HG02763 (cell line): ENCODE measurements at regions not wholly inside any gene's neighbourhood (a gene's known extent, or its start where the extent isn't known, plus 50 kb on each side); places are given as distances from the start of the nearest gene placed in this dataset.

ENCODE experiments used
- ATAC-seq: cut with Tn5 transposase; IDR thresholded peaks from one replicate; pipeline ENCODE4 v1.9.1; 2021; ENCODE audit warnings: mild to moderate bottlenecking, moderate library complexity; ENCODE audit not compliant: unreplicated experiment

DNA sequence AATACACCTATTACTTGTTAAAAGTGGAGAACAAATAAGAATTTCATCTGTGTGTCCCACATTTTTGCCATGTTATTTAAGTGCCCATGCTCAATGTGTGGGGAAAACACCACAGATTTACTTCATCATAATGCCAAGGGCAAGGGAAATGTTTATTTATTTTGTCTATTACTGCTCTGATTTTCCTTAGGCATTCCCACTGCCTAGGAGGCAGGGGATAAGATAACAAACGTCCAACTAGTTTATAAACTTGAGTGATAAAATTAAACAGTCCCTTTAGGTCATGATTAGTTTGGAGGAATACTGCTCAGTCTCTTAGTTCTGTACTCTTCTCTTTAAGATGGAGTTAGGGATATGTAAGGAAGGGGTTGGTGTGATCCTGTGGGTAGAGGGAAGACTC lies 598.4 kb upstream of the MARCKS start:
- no peak for ATAC-seq

DNA sequence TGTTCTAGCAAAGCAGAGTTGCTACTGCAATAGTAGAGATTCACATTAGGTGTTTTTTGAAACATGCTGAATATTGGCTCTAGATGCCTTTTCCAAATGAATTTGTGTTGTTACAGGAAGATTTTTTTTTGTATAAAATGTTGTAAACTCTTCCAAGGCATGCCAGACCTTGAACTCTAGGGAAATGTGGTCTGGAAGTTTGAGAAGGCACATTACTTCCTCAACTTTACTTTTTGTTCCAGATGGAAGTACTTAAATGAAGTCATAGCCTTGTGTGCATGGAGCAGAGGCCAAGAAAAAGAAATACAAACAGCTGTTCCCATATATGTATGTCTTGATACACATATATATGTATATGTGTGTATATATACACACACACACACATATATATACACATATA lies 585.7 kb upstream of the MARCKS start:
- ATAC-seq: no peak

DNA sequence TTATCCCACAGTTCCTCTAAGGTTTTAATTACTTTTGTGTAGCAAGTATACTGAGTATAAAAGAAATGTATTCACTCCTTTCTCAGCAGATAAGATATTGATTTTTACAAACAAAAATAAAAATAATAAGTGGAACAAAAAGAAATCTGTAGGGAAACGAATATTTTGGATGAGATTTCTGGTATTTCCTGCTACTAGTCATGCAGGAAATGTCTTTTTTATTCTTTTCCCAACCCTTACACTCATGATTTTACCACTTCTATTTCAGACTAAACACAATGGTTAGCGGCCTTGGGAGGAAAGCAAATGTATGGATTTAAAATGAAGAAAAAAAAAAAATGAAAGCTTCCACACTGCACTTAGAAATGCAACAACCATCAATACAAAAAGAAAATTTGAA lies 580.5 kb upstream of the MARCKS start:
- no peak for ATAC-seq

DNA sequence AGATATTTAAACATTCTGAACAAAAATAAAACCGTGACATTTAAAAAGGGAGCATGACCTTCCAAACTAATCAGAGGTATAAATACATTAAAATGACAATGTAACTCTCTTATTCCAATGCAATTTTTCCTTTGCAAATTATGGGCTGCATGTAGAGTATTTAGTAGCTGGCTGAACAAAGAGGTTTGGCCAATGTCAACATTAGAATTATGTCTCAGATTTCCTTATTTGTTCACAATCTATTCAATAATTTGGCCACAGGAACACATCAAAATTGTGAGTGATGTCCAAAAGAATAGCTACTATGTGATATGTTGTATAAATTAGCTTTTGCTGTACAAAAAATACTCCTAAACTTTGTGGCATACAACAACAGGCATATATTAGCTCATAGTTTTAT lies 580.0 kb upstream of the MARCKS start:
- no peak for ATAC-seq

DNA sequence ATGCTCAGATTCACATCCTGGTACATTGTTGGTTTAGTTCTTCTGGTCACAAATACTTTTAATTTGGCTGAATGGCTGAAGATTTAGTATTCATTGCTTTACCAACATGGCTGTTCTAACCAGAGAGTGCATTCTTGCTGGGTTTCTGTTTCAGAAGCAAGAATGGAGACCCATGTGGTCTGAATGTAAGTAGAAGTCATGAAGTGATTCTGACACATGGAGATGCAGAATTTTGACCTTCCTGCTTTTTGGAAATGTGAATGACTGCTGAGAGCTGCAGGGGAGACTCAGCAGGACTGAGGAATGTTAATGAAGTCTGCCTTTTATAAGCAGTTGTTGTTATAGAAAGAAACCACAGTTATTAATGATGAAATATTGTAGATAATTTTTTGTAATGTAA lies 576.1 kb upstream of the MARCKS start:
- ATAC-seq: no peak

DNA sequence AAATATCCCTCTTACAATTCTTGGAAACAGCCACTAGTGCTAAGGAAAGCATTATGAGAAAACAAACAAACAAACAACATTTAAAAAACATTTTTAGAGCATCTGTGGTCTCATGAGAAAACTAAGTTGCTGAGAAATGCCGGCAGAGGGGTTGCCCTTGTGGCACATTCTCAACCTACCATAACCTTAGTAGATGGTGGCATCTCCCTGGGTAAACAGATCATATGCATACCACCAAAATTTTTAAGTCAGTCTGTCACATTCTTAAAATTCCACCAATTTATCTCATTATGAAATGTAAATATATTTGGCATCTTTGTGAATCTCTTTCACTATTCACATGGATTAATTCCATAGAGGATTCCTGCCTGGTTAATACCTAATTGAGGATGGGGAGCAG lies 575.7 kb upstream of the MARCKS start:
- ATAC-seq: no peak

DNA sequence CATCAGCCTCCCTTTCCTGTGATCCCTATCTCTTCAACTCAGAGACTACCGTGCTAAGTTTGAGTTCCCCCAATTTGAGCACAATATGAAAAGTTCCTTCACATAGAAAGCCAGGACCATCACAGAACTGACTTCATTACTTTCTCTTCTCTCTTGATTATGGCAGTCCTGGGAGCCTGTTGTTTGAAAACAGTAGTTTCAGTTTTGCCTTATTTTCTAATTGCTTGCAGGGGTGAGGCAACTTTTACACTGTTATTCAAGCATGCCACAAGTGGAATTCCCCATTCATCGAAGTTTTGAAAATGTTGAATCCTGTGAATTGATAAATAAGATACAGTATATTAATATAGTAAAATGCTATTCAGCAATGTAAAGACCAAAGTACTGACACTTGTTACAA lies 569.7 kb upstream of the MARCKS start:
- peak; percentile 60 for ATAC-seq

DNA sequence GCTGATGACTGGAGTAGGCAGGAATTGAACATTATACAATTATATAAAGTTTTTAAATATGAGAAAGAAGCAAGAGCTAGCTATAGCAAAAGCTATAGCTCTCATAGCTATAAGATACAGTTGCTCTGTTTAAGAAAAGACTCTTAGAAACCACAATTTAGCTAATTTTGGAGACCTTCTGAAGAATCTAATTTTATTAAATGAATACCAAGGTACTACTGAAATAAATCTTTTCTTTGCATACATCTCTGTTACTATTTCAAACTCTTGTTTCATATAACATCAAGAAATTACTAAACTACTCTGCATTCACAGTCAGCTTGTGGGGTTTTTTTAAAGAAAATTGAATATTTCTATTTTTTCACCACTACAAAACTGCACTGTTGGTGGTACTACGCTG lies 568.7 kb upstream of the MARCKS start:
- ATAC-seq: no peak

DNA sequence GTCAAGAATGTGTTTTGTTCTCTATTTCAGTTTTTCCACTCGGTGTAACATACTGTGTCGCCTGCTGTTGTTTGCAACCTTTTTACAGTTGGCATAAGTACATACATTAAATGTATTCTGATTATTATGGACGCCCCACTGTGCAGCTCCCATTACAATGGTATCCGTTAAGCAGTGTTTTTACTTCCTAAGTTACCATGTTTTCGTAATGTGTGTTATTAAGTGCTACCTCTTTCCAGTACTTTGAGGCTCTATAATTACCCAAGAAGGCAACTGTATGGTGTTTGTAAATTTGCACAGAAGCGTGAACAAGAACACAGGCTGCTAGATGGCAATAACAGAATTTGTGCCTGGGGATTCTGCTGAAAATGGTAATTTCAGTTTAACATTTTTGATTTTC lies 568.0 kb upstream of the MARCKS start:
- ATAC-seq: no peak

DNA sequence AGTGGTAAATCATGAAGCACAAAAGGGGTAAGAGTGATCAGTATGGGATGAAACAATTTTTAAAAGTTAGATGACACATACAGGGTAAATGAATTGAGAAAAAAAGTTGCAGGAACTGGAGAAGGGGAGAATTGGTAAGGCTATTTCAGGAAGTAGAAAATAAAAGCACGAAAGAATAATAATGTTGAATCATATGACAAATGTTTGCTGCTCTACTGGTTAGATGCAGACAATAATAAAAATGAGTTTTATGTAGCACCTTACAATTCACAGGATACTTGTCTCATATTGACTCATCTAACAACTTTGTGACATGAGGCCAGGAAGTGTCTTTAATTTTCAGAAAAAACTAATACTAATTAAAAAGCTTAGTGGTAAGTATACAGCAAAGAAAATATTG lies 566.5 kb upstream of the MARCKS start:
- no peak for ATAC-seq

DNA sequence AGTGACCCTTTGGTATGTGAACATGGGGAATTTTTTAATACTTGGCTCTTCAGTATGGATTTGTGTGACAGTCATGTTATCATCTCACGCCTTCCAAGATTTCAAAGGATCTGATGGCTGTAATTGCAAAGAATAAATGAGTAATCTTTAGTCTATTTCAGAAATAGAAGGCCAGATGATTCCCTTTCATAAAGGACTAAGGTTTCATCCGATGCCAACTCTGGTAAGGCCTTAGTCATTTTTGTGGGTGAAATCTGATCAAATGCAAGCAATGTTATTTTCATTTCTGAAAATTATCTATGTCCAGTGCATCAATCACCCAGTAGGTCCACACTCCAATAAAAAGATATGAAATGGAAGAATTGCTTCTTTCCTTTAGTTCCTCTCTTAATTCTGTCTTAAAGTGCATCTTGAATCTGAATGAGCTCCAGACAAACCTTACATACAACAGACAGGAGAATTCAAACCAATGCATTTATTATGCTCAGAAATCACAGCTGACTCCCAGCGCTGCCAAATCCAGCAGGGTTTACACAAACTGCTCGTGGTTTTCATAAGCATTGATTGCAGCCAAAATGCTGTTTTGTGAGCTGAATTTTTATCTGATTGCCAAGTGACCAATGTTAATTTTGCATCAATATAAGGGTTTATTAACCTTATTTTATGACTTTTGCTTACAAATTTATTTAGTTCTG lies 565.2 kb upstream of the MARCKS start:
- no peak for ATAC-seq

DNA sequence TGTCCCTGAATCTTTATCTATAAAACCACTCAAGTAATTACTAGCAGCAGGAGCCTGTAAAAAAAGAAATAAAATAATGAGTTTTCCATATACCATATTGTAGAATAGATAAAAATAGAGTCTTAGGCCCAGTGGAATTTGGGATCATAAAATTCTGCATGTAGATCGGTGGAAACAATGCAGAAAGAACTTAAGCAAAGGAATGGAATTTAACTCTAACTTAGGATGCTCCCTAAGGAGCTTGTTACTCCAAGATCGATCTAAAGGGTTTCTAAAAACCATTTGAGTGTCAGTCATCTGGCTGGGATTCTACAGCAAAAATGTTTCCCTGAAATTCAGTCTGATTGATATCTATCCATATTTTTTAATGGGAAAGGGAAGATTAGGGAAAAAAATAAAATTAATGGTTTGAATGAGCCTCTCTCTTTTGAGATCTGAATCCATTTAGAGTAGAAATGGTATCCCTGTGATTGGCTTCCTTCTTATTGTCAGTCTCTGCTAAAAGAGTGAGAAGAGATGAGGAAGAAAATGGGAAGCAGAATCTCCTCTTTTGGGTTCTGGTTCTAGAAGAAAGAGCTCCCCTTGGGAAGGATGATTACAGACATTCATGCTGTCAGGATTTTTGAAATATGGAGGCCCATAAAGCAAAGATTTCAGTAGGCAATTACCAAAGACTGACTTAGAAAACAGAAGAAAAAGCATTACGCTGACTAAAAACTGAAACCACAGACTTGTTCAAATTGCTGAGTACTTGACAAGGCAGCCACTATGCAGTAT lies 564.3 kb upstream of the MARCKS start:
- ATAC-seq: no peak

DNA sequence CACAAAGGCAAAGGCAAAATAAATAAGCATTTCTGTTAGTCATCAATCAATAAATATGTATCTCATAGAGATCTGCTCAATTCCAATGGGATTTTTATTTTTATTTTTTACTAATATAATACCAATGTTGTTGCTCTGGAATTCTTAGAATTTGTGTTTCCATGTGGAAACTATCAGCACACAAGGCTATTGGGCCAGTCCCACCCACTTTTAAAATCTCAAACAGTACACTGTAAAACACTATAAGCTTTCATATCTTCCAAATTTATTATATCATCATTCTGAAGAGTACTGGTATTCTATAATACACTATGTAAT lies 563.8 kb upstream of the MARCKS start:
- no peak for ATAC-seq

DNA sequence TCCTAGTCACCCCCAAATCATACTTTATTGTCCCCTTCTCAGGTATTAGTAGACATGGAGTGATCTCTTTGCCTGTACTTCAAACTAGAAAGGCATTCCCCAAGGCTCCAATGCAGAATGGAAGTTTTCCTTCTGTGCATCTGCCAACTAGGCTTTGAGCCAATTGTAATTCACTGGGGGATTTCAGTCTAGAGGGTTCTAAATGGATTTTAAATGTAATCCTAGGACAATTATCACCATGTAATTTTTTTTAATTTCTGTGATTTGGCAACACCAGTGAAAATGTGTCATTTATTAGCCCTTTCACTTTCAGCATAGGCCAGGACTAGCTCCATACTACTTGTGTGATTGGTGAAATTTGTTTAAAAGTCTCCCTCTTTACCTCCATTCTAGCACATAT lies 557.6 kb upstream of the MARCKS start:
- ATAC-seq: no peak

DNA sequence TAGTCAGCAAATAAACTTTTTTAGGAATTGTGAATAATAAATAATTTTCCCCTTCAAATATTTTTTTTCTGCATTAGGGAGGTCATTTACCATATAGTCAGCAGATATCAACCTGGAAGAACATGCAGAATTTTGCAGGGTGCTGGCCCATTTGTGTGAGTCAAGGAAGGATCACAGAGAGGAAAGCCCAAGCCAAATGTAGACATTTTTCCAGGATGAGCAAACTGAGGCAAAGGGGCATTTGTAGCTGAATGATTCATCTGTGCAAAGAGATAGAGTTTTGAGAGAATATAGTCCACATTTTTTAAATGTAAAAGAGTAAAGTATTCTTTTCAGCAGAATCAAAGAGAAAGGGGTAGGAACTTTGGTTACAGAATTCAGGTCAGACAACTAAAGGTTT lies 555.5 kb upstream of the MARCKS start:
- ATAC-seq: no peak

DNA sequence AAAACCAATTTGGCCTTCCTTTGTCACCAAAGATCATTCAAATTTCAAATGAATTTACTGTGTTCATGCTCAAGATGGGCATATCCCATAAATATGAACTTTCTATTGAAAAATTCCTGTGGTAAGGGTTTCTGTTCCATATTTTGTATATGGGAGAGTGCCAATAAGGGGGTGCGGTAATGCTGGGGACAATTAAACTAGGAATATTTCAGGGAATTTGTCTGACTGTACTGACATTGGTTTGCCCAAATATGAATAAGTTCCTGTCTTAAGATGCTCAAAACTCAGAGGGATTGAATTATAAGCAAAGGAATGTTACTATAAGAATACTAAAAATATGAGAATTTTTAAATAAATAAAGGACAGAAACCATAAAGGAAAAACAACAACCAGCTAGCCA lies 553.0 kb upstream of the MARCKS start:
- no peak for ATAC-seq

DNA sequence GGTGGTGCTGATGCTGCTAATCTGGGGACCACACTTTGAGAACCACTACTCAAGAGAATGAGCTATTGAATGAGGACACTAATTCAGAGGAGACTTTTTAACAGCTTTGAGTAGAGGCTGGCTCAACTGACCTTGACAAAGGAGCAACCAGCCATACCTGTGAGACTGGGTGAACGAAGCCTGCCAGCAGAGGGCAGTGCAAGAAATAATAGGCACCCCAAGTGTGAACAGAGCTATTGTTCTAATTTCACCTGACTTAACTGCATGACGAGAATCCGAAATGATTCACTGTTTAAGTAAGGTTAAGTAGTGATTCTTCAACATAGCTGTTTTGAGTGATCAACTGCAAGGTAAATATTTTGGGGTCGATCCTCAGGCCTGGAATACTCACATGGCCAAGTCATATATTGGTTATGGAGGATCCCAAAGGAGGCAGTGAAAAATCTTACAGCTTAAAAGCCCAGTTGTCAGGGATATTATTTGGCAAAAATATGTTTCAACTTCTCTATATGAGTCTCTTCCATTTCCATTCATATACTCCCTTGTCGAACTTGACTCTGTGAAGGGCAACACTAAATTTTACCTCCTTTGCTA lies 550.5 kb upstream of the MARCKS start:
- peak; percentile 98 for ATAC-seq

DNA sequence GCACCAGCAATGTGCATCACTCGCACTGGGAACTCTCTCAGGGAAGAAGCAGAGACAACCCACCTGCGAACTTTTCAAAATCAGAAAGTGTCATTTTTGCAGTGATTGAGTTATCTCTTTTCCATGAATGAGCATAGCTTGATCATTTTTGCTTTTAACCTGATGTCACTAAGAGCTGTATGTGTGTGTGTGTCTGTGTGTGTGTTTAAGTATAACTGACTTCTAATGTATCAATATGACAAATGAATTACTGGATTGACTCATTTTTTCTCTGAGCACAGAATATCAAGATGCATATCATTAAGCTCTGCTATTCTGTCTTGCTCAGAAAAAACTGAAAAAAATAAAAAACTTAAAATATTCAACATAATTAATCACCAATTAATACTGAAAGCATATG lies 548.9 kb upstream of the MARCKS start:
- no peak for ATAC-seq

DNA sequence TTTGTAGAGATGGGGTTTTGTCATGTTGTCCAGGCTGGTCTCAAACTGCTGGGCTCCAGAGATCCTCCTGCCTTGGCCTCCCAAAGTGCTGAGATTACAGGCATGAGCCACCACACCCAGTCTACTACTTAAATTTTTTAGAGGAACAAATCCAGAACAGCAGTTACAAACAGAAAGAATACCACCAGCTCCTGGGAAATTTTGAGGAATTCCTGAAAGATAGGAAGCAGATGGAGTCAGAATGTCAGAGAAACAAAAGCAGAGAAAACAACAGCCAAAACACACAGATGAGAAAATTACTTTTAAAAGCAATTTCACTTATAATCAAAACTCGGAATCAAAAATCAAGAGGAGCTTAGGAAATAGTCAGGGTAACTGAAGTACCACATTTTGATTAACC lies 543.3 kb upstream of the MARCKS start:
- no peak for ATAC-seq

DNA sequence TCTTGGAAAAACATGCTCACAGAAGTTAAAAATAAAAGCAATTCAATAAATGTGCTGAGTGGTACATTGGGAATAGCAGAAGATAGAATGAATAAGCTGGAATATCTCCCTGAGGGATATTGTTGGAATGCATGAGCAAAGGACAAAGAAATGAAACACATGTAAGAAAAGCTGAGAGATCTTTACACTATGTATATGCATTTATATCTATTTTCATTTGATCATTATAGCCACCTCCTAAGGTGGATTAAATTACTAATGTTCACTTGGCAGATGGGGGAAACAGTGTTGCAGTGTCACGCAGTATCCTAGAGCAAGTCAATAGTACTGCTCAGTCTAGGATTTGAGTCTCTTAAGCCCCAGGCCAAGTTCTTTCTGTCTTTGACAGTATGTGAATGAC lies 542.0 kb upstream of the MARCKS start:
- ATAC-seq: no peak

DNA sequence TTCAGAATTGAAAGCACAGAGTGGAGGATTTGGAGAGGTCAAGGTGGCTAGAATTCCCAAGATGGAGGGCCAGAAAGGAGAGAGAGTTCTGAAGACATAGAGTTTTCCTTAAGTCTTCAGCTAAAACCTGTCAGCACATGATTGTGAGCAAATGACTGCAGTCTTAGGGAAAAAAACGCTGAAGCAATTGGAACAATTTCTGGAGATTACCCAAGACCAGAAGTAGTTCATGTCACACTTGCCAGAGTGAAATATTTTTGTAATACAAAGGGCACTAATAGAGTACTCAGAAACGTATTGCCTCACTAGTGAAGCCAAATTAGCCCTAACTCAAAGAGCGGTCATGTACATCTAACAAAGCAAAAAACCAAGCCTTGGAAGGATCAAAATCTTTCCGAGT lies 541.3 kb upstream of the MARCKS start:
- ATAC-seq: no peak

DNA sequence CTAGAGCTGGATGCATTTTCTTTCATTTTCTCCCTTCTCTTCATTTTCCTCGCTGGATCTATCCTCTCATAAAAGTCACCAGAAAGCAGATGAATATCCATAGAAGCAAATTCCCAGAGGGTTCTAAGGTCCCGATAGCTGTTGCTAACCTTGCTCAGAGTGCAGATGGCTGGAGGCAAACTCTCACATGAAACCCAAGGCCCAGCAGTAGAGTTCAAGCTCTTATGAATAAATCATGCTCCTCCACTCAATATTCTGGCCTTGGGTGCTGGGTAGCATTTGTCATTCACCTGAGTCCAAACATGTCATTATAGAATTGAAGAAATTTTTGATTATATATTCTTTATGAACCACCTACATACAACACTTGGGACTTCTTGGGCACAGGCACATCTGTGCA lies 539.7 kb upstream of the MARCKS start:
- ATAC-seq: no peak
